BJ (cell line): ENCODE measurements at regions not wholly inside any gene's neighbourhood (a gene's known extent, or its start where the extent isn't known, plus 50 kb on each side); places are given as distances from the start of the nearest gene placed in this dataset.

Experiments used
- CTCF ChIA-PET: fragments of 350-600 bp; formaldehyde crosslinking; extraction: SDS; loops from one replicate; lab custom pipeline; 2021; ENCODE audit warnings: antibody characterized with exemption, inconsistent platforms; lab: Yijun Ruan, JAX
- POLR2A ChIA-PET: fragments of 300-600 bp; sonication (Branson Sonifier 250); formaldehyde crosslinking; extraction: SDS; loops from one replicate; lab custom pipeline; 2021; ENCODE audit warnings: antibody characterized with exemption; lab: Charles Lee
- DNase-seq: peaks from one replicate; pipeline ENCODE4 v3.0.0-alpha.2; 2011; ENCODE audit warnings: low read depth
- H3K27me3 ChIP-seq: 2 replicates; pipeline ENCODE4 v1.6.0; 2011; ENCODE audit warnings: low read length; ENCODE audit not compliant: control insufficient read depth, insufficient read depth
- H3K36me3 ChIP-seq: 2 replicates; pipeline ENCODE4 v1.5.1; 2011; ENCODE audit warnings: low read length; ENCODE audit not compliant: control insufficient read depth, insufficient read depth
- H3K4me3 ChIP-seq: 2 replicates; pipeline ENCODE4 v1.5.1; 2011; ENCODE audit warnings: low read depth, mild to moderate bottlenecking, control low read depth, low read length
- TF ChIP-seq, protein P1 (sequence below): IDR thresholded peaks from 2 replicates; pipeline ENCODE4 v1.5.1; 2011; ENCODE audit warnings: low read depth, mild to moderate bottlenecking, control low read depth, inconsistent platforms, low read length, moderate library complexity; ENCODE audit not compliant: insufficient read depth

- H3K27me3 ChIP-seq = no peaks in the 10 kb centered on the region
These were observed 146.2 kb downstream of the SLC6A15 start for GRCh38 chr12:84766375-84766774.

DNA sequence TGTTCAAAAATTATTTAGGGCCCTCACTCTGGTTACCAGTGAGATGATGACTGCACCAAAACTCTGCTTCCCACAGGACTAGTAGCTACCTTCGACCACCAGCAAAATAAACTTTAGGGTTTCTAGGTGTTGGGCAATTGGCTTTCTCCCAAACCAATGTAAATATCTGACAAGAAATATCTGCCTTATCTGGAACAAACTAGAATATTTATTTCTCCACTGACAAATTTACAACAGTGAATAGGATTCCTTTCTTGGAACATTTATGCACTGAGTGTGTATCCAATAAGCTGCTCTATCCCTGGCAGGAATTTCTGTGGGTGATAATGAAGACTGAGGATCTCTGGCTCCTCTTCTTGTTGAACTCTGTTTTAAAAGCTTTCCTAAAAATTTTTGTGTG lies 148.6 kb downstream of the SLC6A15 start:
- H3K27me3 ChIP-seq = no peaks in the 10 kb centered on the region
- H3K36me3 ChIP-seq = no peaks in the 10 kb centered on the region
- TF ChIP-seq, protein P1, sequence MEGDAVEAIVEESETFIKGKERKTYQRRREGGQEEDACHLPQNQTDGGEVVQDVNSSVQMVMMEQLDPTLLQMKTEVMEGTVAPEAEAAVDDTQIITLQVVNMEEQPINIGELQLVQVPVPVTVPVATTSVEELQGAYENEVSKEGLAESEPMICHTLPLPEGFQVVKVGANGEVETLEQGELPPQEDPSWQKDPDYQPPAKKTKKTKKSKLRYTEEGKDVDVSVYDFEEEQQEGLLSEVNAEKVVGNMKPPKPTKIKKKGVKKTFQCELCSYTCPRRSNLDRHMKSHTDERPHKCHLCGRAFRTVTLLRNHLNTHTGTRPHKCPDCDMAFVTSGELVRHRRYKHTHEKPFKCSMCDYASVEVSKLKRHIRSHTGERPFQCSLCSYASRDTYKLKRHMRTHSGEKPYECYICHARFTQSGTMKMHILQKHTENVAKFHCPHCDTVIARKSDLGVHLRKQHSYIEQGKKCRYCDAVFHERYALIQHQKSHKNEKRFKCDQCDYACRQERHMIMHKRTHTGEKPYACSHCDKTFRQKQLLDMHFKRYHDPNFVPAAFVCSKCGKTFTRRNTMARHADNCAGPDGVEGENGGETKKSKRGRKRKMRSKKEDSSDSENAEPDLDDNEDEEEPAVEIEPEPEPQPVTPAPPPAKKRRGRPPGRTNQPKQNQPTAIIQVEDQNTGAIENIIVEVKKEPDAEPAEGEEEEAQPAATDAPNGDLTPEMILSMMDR = no peak
- ChIA-PET CTCF (interaction anchor here (1.4 kb wide), 1 partner anchor 256 kb away, joined by 4 read pairs; no protein-coding TSS in a partner anchor), POLR2A (no interaction called here)
- no peak for DNase-seq
- H3K4me3 ChIP-seq = no peak overlapping the region

More at GRCh38 chr12:84766375-84766774, 146.2 kb downstream of the SLC6A15 start:
- H3K36me3 ChIP-seq = no peaks in the 10 kb centered on the region
- CTCF ChIA-PET = interaction anchor here (1.6 kb wide), 1 partner anchor 8 kb away, joined by 5 read pairs; no protein-coding TSS in a partner anchor
- no peak for DNase-seq
- H3K4me3 ChIP-seq = no peak overlapping the region
- POLR2A ChIA-PET = no interaction called here
- TF ChIP-seq, protein P1 = no peak

- H3K27me3 ChIP-seq = no peaks in the 10 kb centered on the region
- POLR2A ChIA-PET = interaction anchor here (0.7 kb wide), 1 partner anchor 12 kb away, joined by 4 read pairs; no protein-coding TSS in a partner anchor
- DNase-seq = peak; percentile 21
- CTCF ChIA-PET = interaction anchor here (0.5 to 1.4 kb wide), 2 partner anchors 255 to 454 kb away, joined by 3 to 4 read pairs; no protein-coding TSS in a partner anchor
- TF ChIP-seq, protein P1 = no peak
- H3K4me3 ChIP-seq = no peak overlapping the region
- no peaks in the 10 kb centered on the region for H3K36me3 ChIP-seq
These were observed 149.5 kb downstream of the SLC6A15 start for GRCh38 chr12:84763107-84763506.

- DNase-seq = no peak
- CTCF ChIA-PET = no interaction called here
- H3K4me3 ChIP-seq = no peak overlapping the region
- H3K36me3 ChIP-seq = no peaks in the 10 kb centered on the region
- no peaks in the 10 kb centered on the region for H3K27me3 ChIP-seq
- TF ChIP-seq, protein P1 = no peak
- POLR2A ChIA-PET = no interaction called here
These were observed 152.3 kb downstream of the SLC6A15 start for GRCh38 chr12:84760091-84760865.

DNA sequence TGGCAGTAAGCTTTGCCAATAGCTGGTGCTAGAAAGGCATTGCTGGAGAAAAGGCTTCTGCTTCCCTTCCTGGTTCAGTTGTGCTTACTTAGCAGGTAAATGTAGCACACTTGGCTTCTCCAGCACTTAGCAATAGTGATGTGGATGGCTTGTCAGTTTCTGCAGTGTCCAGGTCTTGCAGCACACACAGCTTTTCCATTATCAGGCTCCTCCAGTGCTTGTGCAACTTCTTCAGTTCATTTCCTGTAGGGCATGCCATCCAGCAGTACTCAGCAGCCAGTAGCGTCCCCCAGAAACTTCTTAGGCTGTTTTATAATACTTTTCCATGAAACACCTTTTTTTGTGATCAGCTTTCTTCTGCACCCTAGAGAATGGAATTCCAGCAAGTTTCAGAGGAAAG lies 154.6 kb downstream of the SLC6A15 start:
- POLR2A ChIA-PET = no interaction called here
- TF ChIP-seq, protein P1 = no peak
- CTCF ChIA-PET = interaction anchor here (1.5 kb wide), 1 partner anchor 9 kb away, joined by 5 read pairs; no protein-coding TSS in a partner anchor

More for the DNA sequence above, 154.6 kb downstream of the SLC6A15 start:
- H3K4me3 ChIP-seq = no peak overlapping the region
- no peak for DNase-seq
- H3K27me3 ChIP-seq = no peaks in the 10 kb centered on the region
- no peaks in the 10 kb centered on the region for H3K36me3 ChIP-seq
